ENCODE measurements at regions not wholly inside any gene's neighbourhood (a gene's known extent, or its start where the extent isn't known, plus 50 kb on each side); places are given as distances from the start of the nearest gene placed in this dataset.
"Not testable (repeated sequence)": the region's sequence is repeated elsewhere in the genome, so short reads cannot be mapped to it uniquely, and the experiment has no call there.

DNA sequence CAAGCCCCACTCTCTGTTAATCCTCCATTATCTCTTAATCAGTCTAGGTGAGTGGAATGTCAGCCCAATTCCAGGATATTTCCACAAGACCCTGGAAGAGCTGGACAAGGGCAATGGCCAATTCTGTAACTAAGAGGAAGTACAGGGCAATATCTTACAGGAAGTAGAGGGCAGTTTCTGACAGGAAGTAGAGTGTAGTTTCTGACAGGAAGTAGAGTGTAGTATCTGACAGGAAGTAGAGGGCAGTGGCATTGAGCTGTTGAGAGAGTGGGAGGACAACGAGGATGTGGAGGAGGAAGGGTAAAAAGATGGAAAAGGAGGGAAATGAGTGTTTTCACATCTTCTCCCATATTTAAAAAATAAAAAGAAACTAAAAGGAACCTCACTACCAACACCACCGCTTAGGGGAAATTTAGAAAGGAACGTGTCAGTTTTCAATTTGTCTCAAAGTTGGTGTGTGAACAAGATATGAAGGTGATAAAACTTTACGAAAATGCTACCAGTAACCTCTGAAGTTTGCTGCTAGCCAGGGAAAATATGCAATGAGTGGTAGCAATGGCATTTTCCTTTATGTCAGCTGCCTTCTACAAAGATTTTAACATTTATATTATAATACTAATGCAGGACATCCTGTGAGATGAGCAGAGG, 430.9 kb upstream of the HNRNPA3 start:
- DNase-seq = no peak

DNA sequence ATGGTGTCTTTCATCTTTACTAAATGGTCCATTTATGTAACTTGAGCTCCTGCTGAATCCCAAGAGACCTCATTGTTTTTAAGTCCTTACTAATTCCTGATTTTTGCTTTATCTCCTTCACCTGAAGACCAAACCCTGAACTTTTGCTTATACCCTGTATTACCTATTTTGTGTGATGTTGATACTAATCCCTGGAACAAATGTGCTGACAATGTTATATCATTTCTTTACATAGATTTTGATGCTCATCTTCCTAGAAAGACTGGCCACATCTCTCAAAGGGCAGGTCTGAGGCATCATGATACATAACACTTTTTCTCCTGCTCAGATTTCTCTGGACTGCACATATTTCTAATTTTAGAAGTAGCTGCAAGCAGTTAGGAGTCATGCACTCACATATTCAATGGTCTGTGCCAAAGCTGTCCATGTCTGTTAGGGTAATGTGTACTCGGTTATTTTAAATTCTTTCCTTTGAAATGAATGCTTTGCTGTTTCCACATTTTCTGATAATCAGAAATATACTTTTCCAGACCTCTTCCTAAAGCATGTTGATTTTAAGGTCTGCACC, 427.9 kb upstream of the HNRNPA3 start:
- DNase-seq = no peak

DNA sequence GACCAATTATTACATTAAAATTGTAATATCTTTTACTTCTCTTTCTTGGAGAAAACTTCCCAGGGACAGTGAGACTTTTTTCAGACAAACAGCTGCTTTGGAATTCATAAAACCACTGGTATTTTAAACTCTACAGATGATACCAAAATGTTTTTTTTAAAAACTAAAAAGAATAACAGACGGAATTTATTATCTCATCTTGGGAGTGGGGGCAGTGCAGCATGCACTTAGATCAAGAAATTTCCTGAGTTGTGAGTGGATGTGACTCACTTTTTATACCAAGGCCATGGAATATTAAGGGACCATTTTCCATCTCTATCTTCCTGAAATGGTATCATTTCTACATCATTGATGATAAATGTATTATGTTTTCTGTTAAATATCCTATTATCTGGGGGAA, 422.8 kb upstream of the HNRNPA3 start:
- DNase-seq = no peak

DNA sequence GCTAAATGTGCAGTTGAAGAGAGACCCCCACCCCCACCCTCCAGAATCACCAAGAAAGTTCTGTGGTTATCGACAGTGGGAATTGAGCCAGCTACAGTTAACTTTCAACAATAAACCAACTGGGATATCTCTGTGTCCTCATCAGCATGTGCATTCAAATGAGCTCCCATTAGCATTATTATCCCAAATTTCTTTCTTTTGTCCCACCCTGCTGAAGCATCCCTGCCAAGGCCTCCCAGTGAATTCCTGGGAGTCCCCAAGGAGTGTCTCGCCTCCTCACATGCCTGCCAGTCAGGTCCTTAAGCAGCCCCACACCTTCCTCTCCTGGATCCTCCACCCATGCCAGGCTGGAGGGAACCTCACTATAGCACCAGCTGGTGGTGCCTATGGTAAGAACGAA, 422.1 kb upstream of the HNRNPA3 start:
- no peak for DNase-seq

DNA sequence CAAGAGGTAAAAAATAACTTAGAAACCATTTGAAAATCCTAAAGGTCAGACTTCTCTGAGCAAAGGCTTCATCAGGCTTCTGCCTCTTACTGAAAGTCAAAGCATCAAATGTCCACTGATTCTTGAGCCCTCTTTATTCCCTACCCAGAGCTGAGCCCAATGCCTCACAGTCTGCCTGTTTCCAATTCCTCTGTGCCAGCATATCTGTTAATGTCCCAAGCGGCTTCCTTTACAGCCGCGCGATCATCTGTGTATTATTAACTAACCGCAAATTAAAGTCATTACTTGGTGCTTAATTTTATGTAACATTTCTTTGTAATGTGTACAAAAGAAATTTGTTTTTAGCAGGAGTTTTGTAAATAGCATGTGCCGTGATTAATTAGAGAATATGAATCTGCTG, 418.8 kb upstream of the HNRNPA3 start:
- DNase-seq = no peak

DNA sequence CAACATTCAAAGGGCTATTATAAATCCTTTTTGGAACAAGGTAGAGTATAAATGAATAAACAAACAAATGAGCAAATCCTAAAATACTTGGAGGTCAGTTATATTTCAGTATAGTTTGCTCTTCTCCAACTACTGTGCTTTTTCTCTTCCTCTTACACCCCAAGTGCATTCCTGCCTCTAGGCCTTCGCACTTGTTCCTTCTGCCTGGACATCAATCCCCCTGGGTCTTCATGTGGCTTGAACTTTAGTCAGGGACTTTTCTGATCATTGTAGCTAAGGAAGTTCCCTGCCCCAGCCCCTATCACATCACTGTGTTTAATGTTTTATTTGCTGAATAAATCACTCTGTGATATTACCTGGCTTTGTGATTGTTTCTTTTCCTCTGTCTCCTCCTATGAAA, 418.2 kb upstream of the HNRNPA3 start:
- DNase-seq = no peak

DNA sequence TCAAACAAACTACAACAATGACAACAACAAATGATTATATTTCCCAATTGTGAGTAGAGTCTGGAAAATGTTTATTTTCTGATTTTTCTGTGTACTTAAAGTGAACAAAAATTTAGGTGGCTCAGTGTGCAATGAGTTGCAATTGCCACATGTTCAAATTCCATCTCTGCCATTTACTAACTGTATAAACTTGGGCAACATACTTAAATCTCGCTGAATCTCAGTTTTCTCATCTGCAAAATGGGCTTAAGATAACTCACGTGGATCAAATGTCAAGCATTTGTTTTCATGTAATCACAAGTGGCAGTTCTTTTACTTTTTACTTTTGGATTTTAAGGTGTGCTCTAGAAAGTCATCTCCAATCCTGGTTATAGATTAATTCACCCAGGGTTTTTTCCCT, 416.8 kb upstream of the HNRNPA3 start:
- no peak for DNase-seq

DNA sequence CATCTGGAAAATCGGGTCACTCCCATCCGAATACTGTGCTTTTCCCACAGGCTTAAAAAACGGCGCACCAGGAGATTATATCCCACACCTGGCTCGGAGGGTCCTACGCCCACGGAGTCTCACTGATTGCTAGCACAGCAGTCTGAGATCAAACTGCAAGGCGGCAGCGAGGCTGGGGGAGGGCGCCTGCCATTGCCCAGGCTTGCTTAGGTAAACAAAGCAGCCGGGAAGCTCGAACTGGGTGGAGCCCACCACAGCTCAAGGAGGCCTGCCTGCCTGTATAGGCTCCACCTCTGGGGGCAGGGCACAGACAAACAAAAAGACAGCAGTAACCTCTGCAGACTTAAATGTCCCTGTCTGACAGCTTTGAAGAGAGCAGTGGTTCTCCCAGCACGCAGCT, 415.9 kb upstream of the HNRNPA3 start:
- not testable (repeated sequence) for DNase-seq

DNA sequence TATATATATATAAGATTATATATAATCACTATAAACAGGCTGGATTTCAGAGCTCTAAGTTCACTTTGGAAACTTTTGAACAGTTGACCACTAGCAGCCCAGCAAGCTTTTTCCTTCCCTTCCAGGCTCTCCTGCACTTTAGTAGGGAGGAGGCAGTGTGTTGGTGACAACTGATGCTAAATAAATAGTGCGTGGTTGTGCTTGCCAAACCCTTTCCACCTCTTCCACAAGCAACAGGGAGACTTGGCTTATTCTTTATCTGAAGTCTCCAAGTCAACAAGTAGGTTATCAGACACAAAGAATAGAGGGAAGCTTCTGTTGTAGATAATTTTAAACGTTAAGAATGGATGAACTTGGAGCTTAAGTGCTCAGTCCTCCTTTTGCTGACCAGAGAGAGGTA, 408.2 kb upstream of the HNRNPA3 start:
- no peak for DNase-seq

DNA sequence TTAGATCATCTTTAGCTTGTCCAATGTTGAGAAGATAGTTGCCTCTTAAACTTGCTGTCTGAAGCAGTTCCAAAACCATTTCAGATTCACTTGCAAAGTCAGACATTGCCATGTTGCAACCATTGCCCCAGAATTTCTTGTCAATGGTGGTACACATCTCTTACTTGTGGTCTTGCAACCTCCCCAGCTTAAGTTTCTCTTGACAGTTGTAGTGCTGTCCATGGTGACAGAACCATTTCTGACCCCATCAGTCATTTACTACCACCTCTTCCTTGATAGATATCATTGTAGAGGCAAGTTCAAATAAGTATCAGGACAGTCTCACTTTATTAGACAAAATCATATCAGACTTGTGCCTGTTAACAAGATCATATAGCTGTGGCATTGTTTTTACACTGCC, 407.2 kb upstream of the HNRNPA3 start:
- DNase-seq = no peak

DNA sequence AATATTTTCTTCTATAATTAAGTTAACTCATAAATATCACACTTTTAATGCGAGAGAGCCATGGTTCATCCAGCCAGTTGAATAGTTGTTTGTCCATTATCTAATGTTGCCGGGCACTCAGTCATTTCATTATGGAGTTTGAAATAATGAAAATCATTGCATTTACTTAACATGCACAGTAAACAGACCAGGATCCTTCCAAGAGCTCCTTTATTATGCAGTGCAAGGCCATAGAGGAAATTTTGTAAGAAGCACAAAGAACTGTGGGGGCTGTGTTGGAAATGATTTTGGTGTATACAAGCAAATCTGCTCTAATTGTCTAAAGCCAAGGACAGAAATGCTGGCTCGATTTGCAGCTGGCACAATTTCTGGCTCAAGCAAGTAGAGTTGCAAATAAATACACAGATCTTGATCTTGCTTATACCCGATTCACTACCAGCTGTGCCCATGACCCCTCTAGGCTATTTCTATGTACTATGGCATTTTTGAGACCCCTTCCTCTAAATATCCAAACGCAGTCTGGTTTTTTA, 400.3 kb upstream of the HNRNPA3 start:
- no peak for DNase-seq

DNA sequence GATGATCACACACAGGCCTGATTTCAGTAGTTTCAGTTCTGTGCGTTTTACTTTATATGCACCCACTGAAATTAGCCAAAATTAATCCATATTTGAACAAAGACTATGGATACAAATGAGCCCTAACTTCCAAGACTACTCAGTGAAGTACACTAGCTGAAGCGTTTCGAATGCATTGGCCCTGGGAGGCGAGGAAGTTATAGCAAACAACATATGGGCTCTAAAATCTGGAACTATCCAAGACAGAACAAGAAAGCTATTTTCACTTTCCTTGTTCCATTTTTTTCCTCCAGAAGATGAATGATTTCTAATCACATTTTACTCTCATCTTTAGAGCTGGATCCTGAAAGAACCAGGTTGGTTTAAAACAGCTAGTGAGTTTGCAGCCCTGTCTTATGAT, 399.4 kb upstream of the HNRNPA3 start:
- no peak for DNase-seq

DNA sequence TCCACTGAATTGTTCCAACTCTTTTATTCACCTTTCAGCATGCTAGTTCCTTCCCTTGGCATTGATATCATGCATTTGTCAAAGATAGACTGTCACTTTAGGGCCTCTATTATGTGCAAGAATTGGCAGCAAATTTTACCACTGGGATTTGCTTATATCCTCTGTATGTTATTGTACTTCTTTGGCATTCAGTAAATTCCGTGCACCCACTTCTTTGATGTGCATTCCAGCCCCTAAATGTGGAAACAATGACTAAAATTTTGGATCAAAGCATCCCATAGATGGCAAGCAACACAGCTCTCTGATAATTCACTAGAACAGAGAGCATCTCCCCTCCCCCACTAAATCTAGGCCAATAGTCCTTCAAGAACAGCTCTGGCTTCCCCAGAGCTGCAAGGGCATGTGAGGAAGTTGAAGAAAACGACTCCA, 399.0 kb upstream of the HNRNPA3 start:
- no peak for DNase-seq

DNA sequence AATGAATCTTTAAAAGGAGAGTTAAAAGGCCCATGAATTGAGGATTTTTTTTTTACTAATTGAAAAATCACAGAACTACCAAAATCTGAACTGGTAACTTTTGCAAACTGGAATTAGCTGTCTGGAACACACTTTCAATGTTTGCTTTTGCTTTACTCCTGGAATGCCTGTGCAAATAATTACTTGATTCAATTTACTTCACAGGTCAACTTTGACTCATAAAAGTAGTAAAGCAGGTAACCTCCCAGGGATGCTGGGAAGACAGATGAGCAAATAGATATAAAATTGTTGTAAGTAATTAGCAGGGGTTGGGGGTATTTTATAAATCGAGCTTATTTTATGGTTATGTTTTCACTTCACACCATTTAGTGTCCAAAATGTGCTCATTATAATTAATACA, 398.3 kb upstream of the HNRNPA3 start:
- DNase-seq = no peak

DNA sequence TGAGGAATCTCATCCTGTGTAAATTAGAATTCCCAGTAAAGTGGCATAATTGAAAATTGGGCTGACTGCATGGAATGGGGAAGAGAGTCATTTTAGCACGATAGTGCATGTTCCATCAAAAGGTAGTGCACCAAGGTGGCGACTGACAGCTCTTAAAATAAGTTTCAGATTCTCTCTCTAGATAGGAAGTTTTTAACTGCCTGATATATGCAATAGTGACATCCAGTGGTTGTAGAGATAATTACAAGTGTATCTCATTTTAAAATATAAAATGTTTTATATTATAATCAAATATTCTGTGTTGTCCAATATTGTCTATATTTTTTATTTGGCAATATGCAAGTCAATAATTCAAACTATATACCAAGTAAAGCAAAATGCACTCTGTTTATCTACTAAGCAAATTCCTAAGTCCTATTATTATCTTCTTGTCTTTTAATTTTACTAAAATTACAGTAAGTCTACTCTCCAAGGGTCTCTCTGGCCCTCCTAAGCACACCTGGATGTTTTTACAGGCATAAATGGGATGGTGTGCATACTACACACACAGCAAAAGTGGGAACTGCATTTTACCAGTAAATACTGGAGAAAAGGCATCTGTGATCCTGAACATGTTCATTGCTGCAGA, 397.7 kb upstream of the HNRNPA3 start:
- DNase-seq = peak in 3 of 6 experiments; percentile 12 to 49 (median 37)

DNA sequence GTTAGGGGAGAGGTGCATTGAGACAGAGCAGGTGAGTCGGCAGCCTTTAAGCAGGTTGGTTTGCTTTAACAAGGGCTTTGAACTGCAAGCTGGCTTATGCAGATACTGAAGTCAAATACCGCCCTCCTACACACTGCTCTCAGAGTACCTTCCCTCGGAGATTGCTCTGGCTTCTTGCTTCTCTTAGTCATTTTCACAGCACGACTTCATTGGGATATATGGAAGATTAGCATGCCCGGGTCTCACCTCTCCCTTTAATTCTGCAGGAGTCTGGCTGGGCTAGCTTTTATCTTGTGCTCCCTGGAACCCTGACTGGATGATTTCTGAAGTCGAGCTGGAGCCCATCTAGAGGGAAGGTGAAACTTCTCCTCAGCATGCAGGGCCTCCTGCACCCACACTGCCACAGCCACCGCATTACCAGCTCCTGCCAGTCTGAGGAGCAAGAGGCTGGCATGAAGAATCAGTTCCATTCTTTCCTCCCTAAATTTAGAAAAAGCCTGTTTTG, 395.5 kb upstream of the HNRNPA3 start:
- peak in 2 of 6 experiments; percentile 15 to 34 for DNase-seq

DNA sequence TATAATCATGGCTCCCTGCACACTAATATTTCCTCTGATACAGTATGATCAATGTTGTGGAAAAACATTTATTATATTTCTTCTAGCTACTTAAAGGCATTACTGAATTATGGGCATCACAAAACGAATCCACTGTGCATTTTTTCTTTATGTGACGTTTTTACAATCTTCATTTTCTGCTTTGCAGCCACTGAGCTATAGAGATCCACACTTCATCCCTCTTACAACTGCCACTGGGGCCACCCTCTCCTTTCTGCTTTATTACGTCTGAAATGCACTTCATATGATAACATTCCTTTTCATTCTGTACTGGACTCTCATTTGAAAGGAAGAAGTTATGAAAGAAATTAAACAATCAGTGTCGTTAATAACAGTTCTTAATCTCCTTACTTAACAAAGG, 394.5 kb upstream of the HNRNPA3 start:
- no peak for DNase-seq

DNA sequence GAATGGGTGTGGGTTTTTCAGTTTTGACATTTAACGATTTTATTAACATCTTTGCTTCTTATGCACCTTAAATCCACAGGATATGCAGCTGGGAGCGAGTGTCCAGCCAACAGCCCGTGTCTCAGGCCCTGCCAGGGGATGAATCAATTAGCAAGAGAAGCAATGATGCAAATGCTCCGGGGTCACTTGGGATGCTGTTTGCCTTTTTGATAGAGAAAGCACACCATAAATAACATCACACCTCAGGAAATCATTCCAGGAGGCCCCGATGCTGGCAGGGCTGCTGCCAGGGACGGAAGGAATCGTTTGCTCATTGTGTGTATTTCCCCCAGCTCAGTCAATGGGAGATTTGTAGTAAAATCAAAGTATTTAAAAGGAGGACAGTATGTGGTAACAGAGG, 394.0 kb upstream of the HNRNPA3 start:
- no peak for DNase-seq

DNA sequence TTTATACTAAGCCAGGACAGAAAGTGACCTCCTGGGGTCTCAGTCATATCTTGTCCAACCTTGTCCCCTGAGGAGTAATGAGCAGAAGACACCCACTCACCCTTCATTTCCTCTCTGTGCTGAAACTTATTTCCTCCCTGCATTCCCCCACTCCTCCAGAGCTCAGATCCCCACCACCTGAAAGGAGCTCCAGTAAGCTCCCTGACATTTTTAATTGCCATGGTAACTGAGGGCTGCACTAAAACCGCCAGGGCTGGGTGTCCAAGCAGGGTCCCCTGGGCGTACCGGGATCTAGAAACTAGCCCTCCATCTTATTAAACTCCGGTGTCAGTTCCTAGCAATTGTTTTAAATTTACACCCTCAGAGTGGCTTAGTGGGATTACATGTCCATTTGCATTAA, 393.3 kb upstream of the HNRNPA3 start:
- DNase-seq = no peak

DNA sequence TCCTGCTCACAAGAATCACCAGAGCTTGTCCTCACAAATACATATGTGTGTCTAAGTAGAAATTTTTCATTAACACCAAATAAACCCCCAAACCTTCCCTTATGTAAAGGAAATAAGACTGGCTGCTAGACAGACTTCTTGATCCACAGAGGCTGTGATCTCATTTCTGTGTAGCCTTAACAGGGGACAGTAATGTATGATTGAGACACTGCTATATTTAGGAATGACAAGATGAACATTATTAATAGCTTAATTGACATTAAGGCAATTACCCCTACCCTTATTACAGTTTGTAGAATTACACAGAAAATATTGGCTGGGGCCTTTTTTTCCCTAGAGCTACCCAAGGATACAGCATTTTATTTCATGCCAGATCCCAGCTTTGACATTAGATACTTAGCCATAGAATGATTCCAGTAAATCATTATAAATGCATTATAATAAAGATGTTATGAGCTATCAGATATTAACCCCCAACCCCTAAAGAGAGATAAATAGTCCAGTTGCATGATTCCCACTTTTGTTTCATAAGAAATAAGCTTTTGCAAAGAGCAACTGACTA, 392.1 kb upstream of the HNRNPA3 start:
- DNase-seq = no peak

DNA sequence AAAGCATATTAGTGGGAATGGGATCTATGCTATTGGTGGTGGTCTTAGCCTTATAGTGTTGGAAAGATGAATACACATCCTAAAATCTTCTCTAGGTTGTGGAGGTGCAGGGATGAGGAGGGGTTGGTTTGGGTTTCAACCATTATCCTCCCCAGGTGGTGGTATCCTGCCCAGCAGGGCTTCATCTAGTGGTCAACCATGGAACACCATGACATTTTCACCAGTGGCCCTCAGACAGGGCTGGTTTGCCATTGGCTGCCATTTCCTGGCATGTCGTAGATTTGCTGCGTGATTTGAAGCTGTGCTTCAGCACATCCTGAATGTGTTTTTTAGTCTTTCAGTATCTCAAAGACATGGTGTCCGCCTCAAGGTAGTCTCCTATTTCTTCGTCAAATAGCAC, 391.2 kb upstream of the HNRNPA3 start:
- no peak for DNase-seq

DNA sequence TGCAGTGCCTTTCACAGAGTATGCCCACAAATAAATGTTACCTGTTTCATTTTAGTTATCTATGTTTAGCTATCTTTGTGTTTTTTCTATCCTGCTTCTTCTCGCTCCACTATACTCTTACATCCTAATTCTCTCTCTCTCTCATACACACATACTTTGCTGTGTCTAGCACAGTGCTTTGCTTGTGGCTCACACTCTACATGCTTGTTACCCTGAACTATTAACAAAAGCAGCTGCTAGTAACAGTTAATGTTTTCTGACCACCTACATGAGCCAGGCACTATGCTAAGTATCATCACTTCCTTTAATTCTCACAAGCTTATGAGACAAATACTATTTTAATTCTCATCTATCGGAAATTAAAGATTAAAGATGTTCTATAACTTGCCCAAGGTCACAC, 390.5 kb upstream of the HNRNPA3 start:
- DNase-seq = no peak

DNA sequence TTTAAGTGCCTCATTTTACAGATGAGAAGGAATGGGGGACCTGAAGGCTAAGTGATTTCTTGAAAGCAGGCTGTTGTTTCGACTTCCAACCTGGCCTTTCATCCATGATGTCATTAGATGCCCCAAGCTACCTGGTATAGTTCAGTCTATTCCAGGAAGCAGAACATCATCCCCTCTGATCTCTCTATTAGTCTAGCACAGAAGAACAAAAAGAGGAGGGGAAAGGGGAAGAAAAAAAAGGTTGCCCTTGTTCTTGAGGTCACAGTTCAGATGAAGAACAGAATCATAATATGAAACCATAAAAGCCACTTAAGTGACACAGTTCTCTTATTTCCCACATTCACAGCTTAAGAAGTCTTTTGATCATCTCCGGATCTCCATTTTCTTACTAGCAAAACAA, 386.2 kb upstream of the HNRNPA3 start:
- DNase-seq = peak in 3 of 6 experiments; percentile 55 to 80 (median 76)
